Endothelial cell of umbilical vein (primary cell): ENCODE measurements at regions not wholly inside any gene's neighbourhood (a gene's known extent, or its start where the extent isn't known, plus 50 kb on each side); places are given as distances from the start of the nearest gene placed in this dataset.

ENCODE experiments used
- BruUV-seq: library from RNA; stranded (reverse); fragments of 400-500 nt; replicated peaks from 2 replicates; lab custom pipeline; 2021; lab: Mats Ljungman, UMichigan
- CTCF ChIA-PET: fragments of 300-600, 350-600 bp; sonication (Branson Sonifier 250); formaldehyde crosslinking; loops from one replicate; lab custom pipeline; 2021; ENCODE audit warnings: antibody characterized with exemption, inconsistent platforms; lab: Charles Lee
- POLR2A ChIA-PET: fragments of 300-600, 350-600 bp; sonication (Branson Sonifier 250); formaldehyde crosslinking; loops from one replicate; lab custom pipeline; 2021; ENCODE audit warnings: antibody characterized with exemption, inconsistent platforms; lab: Charles Lee
- DNase-seq: peaks from one replicate; pipeline ENCODE4 v3.0.0-alpha.2; 2011; ENCODE audit warnings: low read depth, low spot score
- FAIRE-seq: peaks from 2 replicates; lab custom pipeline; 2011; peaks lifted over from hg19 to GRCh38; lab: Jason Lieb, UNC
- H2AFZ ChIP-seq: 2 replicates; pipeline ENCODE4 v1.6.0; 2012; ENCODE audit warnings: low read depth, low read length, control low read depth, inconsistent platforms
- H3K27ac ChIP-seq: 2 replicates; pipeline ENCODE4 v1.5.1; 2011; ENCODE audit warnings: low read depth, mild to moderate bottlenecking, control low read depth, low read length, moderate library complexity; ENCODE audit not compliant: insufficient read depth
- H3K27me3 ChIP-seq, 2 experiments: 2 replicates each; pipeline versions ENCODE4 v1.6.0 to v1.6.1; 2011; ENCODE audit warnings: low read length in 2 of 2, mixed read lengths in 1 of 2; ENCODE audit not compliant: control insufficient read depth in 2 of 2, insufficient read depth in 2 of 2
- H3K36me3 ChIP-seq, 2 experiments: 2 replicates in 1 of 2; 3 replicates in 1 of 2; pipeline ENCODE4 v1.5.1; 2011; ENCODE audit warnings: low read length in 2 of 2, mild to moderate bottlenecking in 1 of 2, moderate library complexity in 1 of 2; ENCODE audit not compliant: control insufficient read depth in 2 of 2, insufficient read depth in 2 of 2; ENCODE audit errors: extremely low read depth in 1 of 2
- H3K4me1 ChIP-seq: 3 replicates; pipeline ENCODE4 v1.5.1; 2011; ENCODE audit warnings: mild to moderate bottlenecking, low read length; ENCODE audit not compliant: control insufficient read depth, insufficient read depth; ENCODE audit errors: extremely low read depth
- H3K4me2 ChIP-seq: 2 replicates; pipeline ENCODE4 v1.6.1; 2011; ENCODE audit warnings: low read length, control low read depth, mixed read lengths; ENCODE audit not compliant: insufficient read depth
- H3K4me3 ChIP-seq, 3 experiments: fragments of 200-600 bp in 1 of 3; sonication (generic), shearing (Covaris generic) in 1 of 3; replicated peaks in 1 of 3; 2 replicates each; pipeline ENCODE4 v1.5.1; 2011 to 2016; ENCODE audit warnings: control low read depth in 3 of 3, low read length in 3 of 3, mild to moderate bottlenecking in 2 of 3, inconsistent platforms in 1 of 3, low read depth in 1 of 3, moderate library complexity in 1 of 3; ENCODE audit not compliant: insufficient read depth in 1 of 3
- H3K79me2 ChIP-seq: 2 replicates; pipeline ENCODE4 v1.6.0; 2012; ENCODE audit warnings: low read length, inconsistent platforms; ENCODE audit not compliant: control insufficient read depth, insufficient read depth
- H3K9ac ChIP-seq: replicated peaks from 2 replicates; pipeline ENCODE3; 2011; ENCODE audit warnings: low read length, control low read depth; ENCODE audit not compliant: insufficient read depth; ENCODE audit errors: extremely low read depth
- H3K9me1 ChIP-seq: replicated peaks from 3 replicates; pipeline ENCODE4 v1.6.0; 2011; ENCODE audit warnings: mild to moderate bottlenecking, low read length; ENCODE audit not compliant: control insufficient read depth, insufficient read depth; ENCODE audit errors: extremely low read depth
- H3K9me3 ChIP-seq: replicated peaks from 2 replicates; pipeline ENCODE4 v1.5.1; 2012; ENCODE audit warnings: low read length, inconsistent platforms; ENCODE audit not compliant: control insufficient read depth, insufficient read depth
- H4K20me1 ChIP-seq: replicated peaks from 2 replicates; pipeline ENCODE3; 2011; ENCODE audit warnings: mild to moderate bottlenecking, low read length; ENCODE audit not compliant: control insufficient read depth, insufficient read depth; ENCODE audit errors: extremely low read depth
- EZH2 ChIP-seq: IDR thresholded peaks from 2 replicates; pipeline ENCODE4 v1.6.1; 2012; ENCODE audit warnings: borderline replicate concordance, low read depth, mild to moderate bottlenecking, moderate library complexity, low read length, inconsistent platforms; ENCODE audit not compliant: severe bottlenecking
- FOS ChIP-seq: IDR thresholded peaks from 2 replicates; pipeline ENCODE4 v1.6.1; 2011; ENCODE audit warnings: mild to moderate bottlenecking, low read length, moderate library complexity, borderline replicate concordance; ENCODE audit not compliant: insufficient read depth
- GATA2 ChIP-seq: IDR thresholded peaks from 2 replicates; pipeline ENCODE4 v1.7.0; 2011; ENCODE audit warnings: low read depth, mild to moderate bottlenecking, moderate library complexity, mixed read lengths, low read length; ENCODE audit not compliant: insufficient read length, insufficient read depth
- JUN ChIP-seq: IDR thresholded peaks from 2 replicates; pipeline ENCODE4 v1.6.1; 2011; ENCODE audit warnings: borderline replicate concordance, low read depth; ENCODE audit not compliant: insufficient read length, insufficient read depth
- MYC ChIP-seq: IDR thresholded peaks from one replicate; pipeline ENCODE4 v1.6.1; 2011; ENCODE audit warnings: mild to moderate bottlenecking, low read depth, low read length
- POLR2A ChIP-seq: IDR thresholded peaks from 2 replicates; pipeline ENCODE4 v1.6.1; 2012; ENCODE audit warnings: low read depth, mild to moderate bottlenecking, control low read depth, low read length
- POLR2AphosphoS5 ChIP-seq: IDR thresholded peaks from 2 replicates; pipeline ENCODE4 v1.6.1; 2012; ENCODE audit warnings: low read depth, mild to moderate bottlenecking, control low read depth, low read length, moderate library complexity; ENCODE audit not compliant: insufficient read depth
- dilution Hi-C: fragments of 300-500 bp; cut with MboI; formaldehyde crosslinking; loops from one replicate; pipeline ENCODE4 v1.15.0; 2019; ENCODE audit warnings: low sequenced_read_pairs; ENCODE audit not compliant: extremely low pct_ligation_motif_present
- intact Hi-C: fragments of 100-400 bp; cut with micrococcal nuclease; formaldehyde crosslinking; loops from one replicate; pipeline ENCODE4 v1.10.0; 2022
- TF ChIP-seq, protein P1 (sequence below), 2 donors: IDR thresholded peaks; 1 replicate in 1 of 2; 2 replicates in 1 of 2; pipeline ENCODE4 v1.5.1; 2011; ENCODE audit warnings: low read length in 2 of 2, mild to moderate bottlenecking in 2 of 2, moderate library complexity in 2 of 2, control low read depth in 1 of 2, inconsistent platforms in 1 of 2, low read depth in 1 of 2; ENCODE audit not compliant: insufficient read depth in 1 of 2; ENCODE audit errors: extremely low read depth in 1 of 2
- TF ChIP-seq, protein P2 (sequence below): IDR thresholded peaks from 2 replicates; pipeline ENCODE4 v1.6.1; 2011; ENCODE audit not compliant: insufficient read depth, insufficient read length

DNA sequence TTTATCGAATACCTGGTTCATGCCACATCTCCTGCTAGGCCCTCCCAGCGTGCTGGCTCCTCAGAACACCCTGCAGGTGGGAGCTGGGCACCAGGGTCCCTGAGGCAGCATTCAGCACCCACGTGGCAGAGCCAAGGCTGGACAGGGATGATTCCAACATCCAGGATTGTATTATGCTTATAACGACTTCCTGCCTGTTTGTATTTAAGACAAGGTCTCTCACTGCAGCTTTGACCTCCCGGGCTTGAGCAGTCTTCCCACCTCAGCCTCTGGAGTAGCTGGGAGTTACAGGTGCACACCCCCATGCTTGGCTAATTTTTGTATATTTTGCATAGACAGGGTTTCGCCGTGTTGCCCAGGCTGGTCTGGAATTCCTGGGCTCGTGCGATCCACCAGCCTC, 64.7 kb upstream of the WNT7B start:
- no TSS peak for BruUV-seq
- Histone ChIP-seq H3K9ac (no peak overlapping the region), H3K27ac (no peak overlapping the region), H3K4me3 (no peak overlapping the region), H2AFZ (no peak overlapping the region), H3K27me3 (no peaks in the 10 kb centered on the region), H3K4me1 (peaks cover 26% of the 10 kb centered on the region), H3K36me3 (no peaks in the 10 kb centered on the region), H3K9me3 (no peaks in the 10 kb centered on the region), H3K9me1 (no peaks in the 10 kb centered on the region), H4K20me1 (no peaks in the 10 kb centered on the region), H3K4me2 (no peak overlapping the region), H3K79me2 (peaks cover 3% of the 10 kb centered on the region)
- dilution Hi-C loops (no loop called here), intact Hi-C loops (no loop called here)
- TF ChIP-seq POLR2A, result no peak
- CTCF ChIA-PET, result interaction anchor here (4.5 kb wide), 1 partner anchor 35 kb away, joined by 23 read pairs; no protein-coding TSS in a partner anchor
- no peak for FAIRE-seq
- no peak for DNase-seq
- POLR2A ChIA-PET, result no interaction called here

DNA sequence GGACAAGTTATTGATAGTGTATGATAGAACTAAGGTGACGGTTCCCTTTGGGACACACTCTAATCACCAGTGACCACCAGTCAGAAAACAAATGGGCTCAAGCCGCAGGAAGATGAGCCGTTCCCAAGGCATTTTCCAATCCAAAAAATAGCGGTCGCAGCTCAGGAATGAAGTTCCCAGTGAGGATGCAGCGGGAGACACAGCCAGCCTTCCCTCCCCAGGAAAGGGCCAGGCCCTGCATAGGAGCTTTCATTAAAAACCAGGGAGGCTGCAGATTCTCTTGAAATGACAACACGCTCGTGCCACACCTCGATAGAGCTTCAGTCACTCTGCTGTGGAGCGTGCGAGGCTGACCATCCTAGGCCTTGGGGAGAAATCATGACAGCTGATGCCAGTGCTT, 65.8 kb upstream of the WNT7B start:
- POLR2A ChIA-PET, result no interaction called here
- no peak for DNase-seq
- Histone ChIP-seq H3K27ac (no peak overlapping the region), H3K4me2 (no peak overlapping the region), H3K79me2 (peaks cover 3% of the 10 kb centered on the region), H3K9me3 (no peaks in the 10 kb centered on the region), H3K4me1 (peaks cover 22% of the 10 kb centered on the region), H3K36me3 (no peaks in the 10 kb centered on the region), H3K9me1 (no peaks in the 10 kb centered on the region), H4K20me1 (no peaks in the 10 kb centered on the region), H3K4me3 (no peak overlapping the region), H3K27me3 (no peaks in the 10 kb centered on the region), H3K9ac (no peak overlapping the region), H2AFZ (no peak overlapping the region)
- dilution Hi-C loops (no loop called here), intact Hi-C loops (no loop called here)
- BruUV-seq, result no TSS peak
- TF ChIP-seq POLR2A (no peak), FOS (no peak), EZH2 (no peak), JUN (no peak), MYC (no peak), POLR2AphosphoS5 (no peak), GATA2 (no peak)
- TF ChIP-seq, protein P1, sequence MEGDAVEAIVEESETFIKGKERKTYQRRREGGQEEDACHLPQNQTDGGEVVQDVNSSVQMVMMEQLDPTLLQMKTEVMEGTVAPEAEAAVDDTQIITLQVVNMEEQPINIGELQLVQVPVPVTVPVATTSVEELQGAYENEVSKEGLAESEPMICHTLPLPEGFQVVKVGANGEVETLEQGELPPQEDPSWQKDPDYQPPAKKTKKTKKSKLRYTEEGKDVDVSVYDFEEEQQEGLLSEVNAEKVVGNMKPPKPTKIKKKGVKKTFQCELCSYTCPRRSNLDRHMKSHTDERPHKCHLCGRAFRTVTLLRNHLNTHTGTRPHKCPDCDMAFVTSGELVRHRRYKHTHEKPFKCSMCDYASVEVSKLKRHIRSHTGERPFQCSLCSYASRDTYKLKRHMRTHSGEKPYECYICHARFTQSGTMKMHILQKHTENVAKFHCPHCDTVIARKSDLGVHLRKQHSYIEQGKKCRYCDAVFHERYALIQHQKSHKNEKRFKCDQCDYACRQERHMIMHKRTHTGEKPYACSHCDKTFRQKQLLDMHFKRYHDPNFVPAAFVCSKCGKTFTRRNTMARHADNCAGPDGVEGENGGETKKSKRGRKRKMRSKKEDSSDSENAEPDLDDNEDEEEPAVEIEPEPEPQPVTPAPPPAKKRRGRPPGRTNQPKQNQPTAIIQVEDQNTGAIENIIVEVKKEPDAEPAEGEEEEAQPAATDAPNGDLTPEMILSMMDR (IDR thresholded peaks at IDR 0.05; ENCODE audit: extremely low read depth in 1 of 2, insufficient read depth in 1 of 2, low read depth in 1 of 2, low read length in 2 of 2), result no peak
- TF ChIP-seq, protein P2, sequence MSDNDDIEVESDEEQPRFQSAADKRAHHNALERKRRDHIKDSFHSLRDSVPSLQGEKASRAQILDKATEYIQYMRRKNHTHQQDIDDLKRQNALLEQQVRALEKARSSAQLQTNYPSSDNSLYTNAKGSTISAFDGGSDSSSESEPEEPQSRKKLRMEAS, result no peak
- CTCF ChIA-PET, result interaction anchor here (1.1 to 4.5 kb wide), 2 partner anchors 36 to 46 kb away, joined by 4 to 23 read pairs; no protein-coding TSS in a partner anchor
- FAIRE-seq, result no peak
